ENCODE measurements at regions not wholly inside any gene's neighbourhood (a gene's known extent, or its start where the extent isn't known, plus 50 kb on each side); places are given as distances from the start of the nearest gene placed in this dataset.
A peak's percentile ranks its signal among the peaks of the same experiment; 100 is the strongest.

GRCh38 chr13:34159946-34160345 is 342.0 kb downstream of the RFC3 start:
- H3K27me3 ChIP-seq (ENCODE audit: control insufficient read depth in 4 of 4, insufficient read depth in 4 of 4, low read length in 3 of 4): peaks cover 0 to 5% (median 0%) of the 10 kb centered on the region in 4 donors
- 89% methylated on average over 3 of the region's 3 CpGs for whole genome bisulfite sequencing
- no peak for DNase-seq (ENCODE audit: low spot score)
- no peak for TF ChIP-seq FOXA2 (IDR thresholded peaks at IDR 0.05)
- TF ChIP-seq RAD21 (IDR thresholded peaks at IDR 0.05): no peak
- TF ChIP-seq GABPA (IDR thresholded peaks at IDR 0.05 in 1 of 2, conservative IDR thresholded peaks at IDR 0.05 in 1 of 2): no peak
- TF ChIP-seq JUND (IDR thresholded peaks at IDR 0.05): no peak
- no peak for TF ChIP-seq HNF4A (conservative IDR thresholded peaks at IDR 0.05)
- TF ChIP-seq HNF4G (IDR thresholded peaks at IDR 0.05): no peak
- TF ChIP-seq NR2F2 (IDR thresholded peaks at IDR 0.05): no peak
- no peak for TF ChIP-seq TAF1 (conservative IDR thresholded peaks at IDR 0.05)
- TF ChIP-seq RXRA (IDR thresholded peaks at IDR 0.05): no peak
- TF ChIP-seq, protein P1, sequence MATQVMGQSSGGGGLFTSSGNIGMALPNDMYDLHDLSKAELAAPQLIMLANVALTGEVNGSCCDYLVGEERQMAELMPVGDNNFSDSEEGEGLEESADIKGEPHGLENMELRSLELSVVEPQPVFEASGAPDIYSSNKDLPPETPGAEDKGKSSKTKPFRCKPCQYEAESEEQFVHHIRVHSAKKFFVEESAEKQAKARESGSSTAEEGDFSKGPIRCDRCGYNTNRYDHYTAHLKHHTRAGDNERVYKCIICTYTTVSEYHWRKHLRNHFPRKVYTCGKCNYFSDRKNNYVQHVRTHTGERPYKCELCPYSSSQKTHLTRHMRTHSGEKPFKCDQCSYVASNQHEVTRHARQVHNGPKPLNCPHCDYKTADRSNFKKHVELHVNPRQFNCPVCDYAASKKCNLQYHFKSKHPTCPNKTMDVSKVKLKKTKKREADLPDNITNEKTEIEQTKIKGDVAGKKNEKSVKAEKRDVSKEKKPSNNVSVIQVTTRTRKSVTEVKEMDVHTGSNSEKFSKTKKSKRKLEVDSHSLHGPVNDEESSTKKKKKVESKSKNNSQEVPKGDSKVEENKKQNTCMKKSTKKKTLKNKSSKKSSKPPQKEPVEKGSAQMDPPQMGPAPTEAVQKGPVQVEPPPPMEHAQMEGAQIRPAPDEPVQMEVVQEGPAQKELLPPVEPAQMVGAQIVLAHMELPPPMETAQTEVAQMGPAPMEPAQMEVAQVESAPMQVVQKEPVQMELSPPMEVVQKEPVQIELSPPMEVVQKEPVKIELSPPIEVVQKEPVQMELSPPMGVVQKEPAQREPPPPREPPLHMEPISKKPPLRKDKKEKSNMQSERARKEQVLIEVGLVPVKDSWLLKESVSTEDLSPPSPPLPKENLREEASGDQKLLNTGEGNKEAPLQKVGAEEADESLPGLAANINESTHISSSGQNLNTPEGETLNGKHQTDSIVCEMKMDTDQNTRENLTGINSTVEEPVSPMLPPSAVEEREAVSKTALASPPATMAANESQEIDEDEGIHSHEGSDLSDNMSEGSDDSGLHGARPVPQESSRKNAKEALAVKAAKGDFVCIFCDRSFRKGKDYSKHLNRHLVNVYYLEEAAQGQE (IDR thresholded peaks at IDR 0.05): no peak
- TF ChIP-seq MAX (IDR thresholded peaks at IDR 0.05): no peak
- no peak for TF ChIP-seq SP1 (IDR thresholded peaks at IDR 0.05)
- no peak for TF ChIP-seq FOXA1 (IDR thresholded peaks at IDR 0.05)
- TF ChIP-seq CTCF (IDR thresholded peaks at IDR 0.05; ENCODE audit: low read depth, low read length, missing input control): no peak
- no peaks in the 10 kb centered on the region for H3K36me3 ChIP-seq (ENCODE audit: control insufficient read depth in 4 of 4, insufficient read depth in 3 of 4, low read depth in 1 of 4, low read length in 3 of 4)
- H3K4me3 ChIP-seq (ENCODE audit: low read depth in 1 of 3, low read length in 3 of 3): no peak overlapping the region
- H3K27ac ChIP-seq (ENCODE audit: low read depth in 1 of 2, low read length in 2 of 2): no peak overlapping the region
- H3K9me3 ChIP-seq (ENCODE audit: control insufficient read depth in 4 of 4, low read length in 3 of 4): no peaks in the 10 kb centered on the region
- H3K9ac ChIP-seq (ENCODE audit: low read depth in 1 of 2, low read length in 2 of 2): no peak overlapping the region
- no peaks in the 10 kb centered on the region for H3K4me1 ChIP-seq (ENCODE audit: control insufficient read depth in 4 of 4, insufficient read depth in 4 of 4, low read length in 3 of 4)

DNA sequence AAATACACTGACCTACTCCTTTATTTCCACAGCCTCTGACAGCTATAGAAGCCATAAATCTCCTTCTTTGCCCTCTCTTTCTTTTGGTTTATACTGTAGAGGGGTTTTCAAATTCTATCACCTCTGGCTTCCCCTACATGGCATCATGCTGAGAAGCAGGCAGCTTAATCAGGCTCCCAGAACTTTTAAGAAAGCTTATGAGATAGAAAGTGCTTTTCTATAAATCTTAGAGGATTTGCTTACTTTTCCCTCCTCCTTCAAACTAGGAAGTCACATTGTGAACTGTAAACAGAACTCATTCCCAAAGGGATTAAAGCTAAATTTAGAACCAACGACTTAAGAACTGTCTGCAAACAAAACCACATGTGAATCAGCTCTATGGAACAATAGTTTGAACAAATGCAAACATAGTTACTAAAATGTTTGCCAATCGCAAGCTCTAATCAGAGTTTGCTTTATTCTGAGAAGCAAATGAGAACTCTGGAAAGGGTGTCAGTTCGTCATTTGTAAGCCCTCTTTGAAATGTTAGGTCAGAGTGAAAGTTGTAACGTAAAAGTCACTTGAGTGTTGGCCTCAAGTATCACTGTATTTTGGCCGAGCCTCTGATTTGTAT is 344.1 kb downstream of the RFC3 start:
- H3K9ac ChIP-seq (ENCODE audit: low read depth in 1 of 2, low read length in 2 of 2): no peak overlapping the region
- WGBS: 36% methylated on average over 5 of the region's 5 CpGs
- DNase-seq (ENCODE audit: low spot score): no peak

More for the DNA sequence above, 344.1 kb downstream of the RFC3 start:
- Histone ChIP-seq H3K4me1 (ENCODE audit: control insufficient read depth in 4 of 4, insufficient read depth in 4 of 4, low read length in 3 of 4) (no peaks in the 10 kb centered on the region), H3K4me3 (ENCODE audit: low read depth in 1 of 3, low read length in 3 of 3) (no peak overlapping the region), H3K36me3 (ENCODE audit: control insufficient read depth in 4 of 4, insufficient read depth in 3 of 4, low read depth in 1 of 4, low read length in 3 of 4) (no peaks in the 10 kb centered on the region), H3K27ac (ENCODE audit: low read depth in 1 of 2, low read length in 2 of 2) (peak overlapping the region in 1 of 2 donors; percentile 18), H3K27me3 (ENCODE audit: control insufficient read depth in 4 of 4, insufficient read depth in 4 of 4, low read length in 3 of 4) (peaks cover 0 to 2% (median under 1%) of the 10 kb centered on the region in 4 donors), H3K9me3 (ENCODE audit: control insufficient read depth in 4 of 4, low read length in 3 of 4) (no peaks in the 10 kb centered on the region)
- TF ChIP-seq CTCF (IDR thresholded peaks at IDR 0.05; ENCODE audit: low read depth, low read length, missing input control) (no peak), SP1 (IDR thresholded peaks at IDR 0.05) (no peak), FOXA2 (IDR thresholded peaks at IDR 0.05) (no peak), EGR1 (IDR thresholded peaks at IDR 0.05; ENCODE audit: low read depth in 2 of 2) (no peak), JUND (IDR thresholded peaks at IDR 0.05) (no peak)
- TF ChIP-seq, protein P1 (IDR thresholded peaks at IDR 0.05): no peak
- TF ChIP-seq, protein P2, sequence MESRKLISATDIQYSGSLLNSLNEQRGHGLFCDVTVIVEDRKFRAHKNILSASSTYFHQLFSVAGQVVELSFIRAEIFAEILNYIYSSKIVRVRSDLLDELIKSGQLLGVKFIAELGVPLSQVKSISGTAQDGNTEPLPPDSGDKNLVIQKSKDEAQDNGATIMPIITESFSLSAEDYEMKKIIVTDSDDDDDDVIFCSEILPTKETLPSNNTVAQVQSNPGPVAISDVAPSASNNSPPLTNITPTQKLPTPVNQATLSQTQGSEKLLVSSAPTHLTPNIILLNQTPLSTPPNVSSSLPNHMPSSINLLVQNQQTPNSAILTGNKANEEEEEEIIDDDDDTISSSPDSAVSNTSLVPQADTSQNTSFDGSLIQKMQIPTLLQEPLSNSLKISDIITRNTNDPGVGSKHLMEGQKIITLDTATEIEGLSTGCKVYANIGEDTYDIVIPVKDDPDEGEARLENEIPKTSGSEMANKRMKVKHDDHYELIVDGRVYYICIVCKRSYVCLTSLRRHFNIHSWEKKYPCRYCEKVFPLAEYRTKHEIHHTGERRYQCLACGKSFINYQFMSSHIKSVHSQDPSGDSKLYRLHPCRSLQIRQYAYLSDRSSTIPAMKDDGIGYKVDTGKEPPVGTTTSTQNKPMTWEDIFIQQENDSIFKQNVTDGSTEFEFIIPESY (IDR thresholded peaks at IDR 0.05): no peak

All from liver (tissue), 8 donors.